ENCODE measurements at regions not wholly inside any gene's neighbourhood (a gene's known extent, or its start where the extent isn't known, plus 50 kb on each side); places are given as distances from the start of the nearest gene placed in this dataset.
A peak's percentile ranks its signal among the peaks of the same experiment; 100 is the strongest.

- no peak for TF ChIP-seq CTCF (IDR thresholded peaks at IDR 0.05)
- ATAC-seq (ENCODE audit: low FRiP score) (peak; percentile 38), DNase-seq (ENCODE audit: low spot score) (no peak)
These were observed 324.7 kb upstream of the JARID2 start for GRCh38 chr6:14921170-14921569.

- DNase-seq (ENCODE audit: low spot score), result no peak
- no peak for TF ChIP-seq CTCF (IDR thresholded peaks at IDR 0.05)
These were observed 323.8 kb upstream of the JARID2 start for GRCh38 chr6:14921878-14922671.

GRCh38 chr6:14922706-14923460, 323.0 kb upstream of the JARID2 start:
- no peak for TF ChIP-seq CTCF (IDR thresholded peaks at IDR 0.05)
- DNase-seq (ENCODE audit: low spot score) (no peak), ATAC-seq (ENCODE audit: low FRiP score) (no peak)

More at GRCh38 chr6:14921878-14922671, 323.8 kb upstream of the JARID2 start:
- ATAC-seq (ENCODE audit: low FRiP score), result no peak

GRCh38 chr6:14924126-14925024, 321.5 kb upstream of the JARID2 start:
- DNase-seq (ENCODE audit: low spot score), result no peak
- no peak for TF ChIP-seq CTCF (IDR thresholded peaks at IDR 0.05)
- no peak for ATAC-seq (ENCODE audit: low FRiP score)

- ATAC-seq (ENCODE audit: low FRiP score) (no peak), DNase-seq (ENCODE audit: low spot score) (no peak)
- no peak for TF ChIP-seq CTCF (IDR thresholded peaks at IDR 0.05)
These were observed 320.7 kb upstream of the JARID2 start for GRCh38 chr6:14925025-14925698.

GRCh38 chr6:14925699-14926026, 320.2 kb upstream of the JARID2 start:
- no peak for TF ChIP-seq CTCF (IDR thresholded peaks at IDR 0.05)
- DNase-seq (ENCODE audit: low spot score) (no peak), ATAC-seq (ENCODE audit: low FRiP score) (no peak)

Data from omental fat pad (tissue), 3 donors.